A549 (cell line): ENCODE measurements at regions not wholly inside any gene's neighbourhood (a gene's known extent, or its start where the extent isn't known, plus 50 kb on each side); places are given as distances from the start of the nearest gene placed in this dataset.

Source experiments
- BHLHE40 ChIP-seq: IDR thresholded peaks from 2 replicates; pipeline ENCODE4 v1.6.1; 2012; ENCODE audit warnings: low read depth, low read length, inconsistent platforms
- HDAC2 ChIP-seq: fragments of 200-600 bp; sonication (generic); IDR thresholded peaks from 2 replicates; pipeline ENCODE4 v1.6.1; 2016
- MAZ ChIP-seq: fragments of 150-350 bp; IDR thresholded peaks from 2 replicates; pipeline ENCODE4 v1.6.1; 2014; ENCODE audit warnings: antibody characterized with exemption, low read depth, low read length, borderline replicate concordance
- POLR2A ChIP-seq: IDR thresholded peaks from 2 replicates; pipeline ENCODE4 v1.6.1; 2012; ENCODE audit warnings: mild to moderate bottlenecking, low read length
- TF ChIP-seq, protein P1 (sequence below): fragments of >200 bp; sonication (Bioruptor Twin); formaldehyde crosslinking; IDR thresholded peaks from 3 replicates; pipeline ENCODE4 v1.5.1; 2016

DNA sequence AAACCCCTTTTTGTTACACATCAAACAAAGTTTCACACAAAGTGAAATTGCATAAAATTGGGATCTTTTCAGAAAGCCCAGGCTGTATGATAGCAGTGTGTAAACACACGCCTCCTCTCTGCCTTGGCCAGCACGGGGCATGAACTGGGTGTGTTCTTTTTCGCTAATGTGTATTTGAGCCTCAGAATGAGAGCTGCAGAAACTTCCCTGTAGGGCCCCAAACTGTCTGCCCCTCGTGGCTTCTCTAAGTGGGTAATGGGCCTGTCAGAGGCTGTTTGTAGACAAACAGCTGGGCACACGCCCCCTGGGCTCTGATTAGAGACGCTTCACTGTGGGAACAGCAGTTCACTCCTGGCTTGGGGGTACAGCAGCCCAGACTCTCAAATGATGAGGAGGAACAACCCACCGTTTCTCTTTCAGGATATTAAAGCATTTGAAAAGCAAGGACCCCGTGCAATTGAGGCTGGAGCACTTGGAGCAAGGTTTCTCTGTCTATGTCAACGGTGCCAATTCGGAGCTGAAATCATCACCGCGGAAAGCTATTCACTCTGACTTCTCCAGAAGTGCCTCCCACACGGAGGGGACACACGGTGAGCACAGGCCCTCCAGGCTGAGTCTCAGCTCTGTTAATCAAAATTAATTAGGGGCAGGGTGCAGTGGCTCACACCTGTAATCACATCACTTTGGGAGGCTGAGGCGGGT is 78.4 kb downstream of the KATNIP start:
- TF ChIP-seq HDAC2: no peak
- TF ChIP-seq, protein P1, sequence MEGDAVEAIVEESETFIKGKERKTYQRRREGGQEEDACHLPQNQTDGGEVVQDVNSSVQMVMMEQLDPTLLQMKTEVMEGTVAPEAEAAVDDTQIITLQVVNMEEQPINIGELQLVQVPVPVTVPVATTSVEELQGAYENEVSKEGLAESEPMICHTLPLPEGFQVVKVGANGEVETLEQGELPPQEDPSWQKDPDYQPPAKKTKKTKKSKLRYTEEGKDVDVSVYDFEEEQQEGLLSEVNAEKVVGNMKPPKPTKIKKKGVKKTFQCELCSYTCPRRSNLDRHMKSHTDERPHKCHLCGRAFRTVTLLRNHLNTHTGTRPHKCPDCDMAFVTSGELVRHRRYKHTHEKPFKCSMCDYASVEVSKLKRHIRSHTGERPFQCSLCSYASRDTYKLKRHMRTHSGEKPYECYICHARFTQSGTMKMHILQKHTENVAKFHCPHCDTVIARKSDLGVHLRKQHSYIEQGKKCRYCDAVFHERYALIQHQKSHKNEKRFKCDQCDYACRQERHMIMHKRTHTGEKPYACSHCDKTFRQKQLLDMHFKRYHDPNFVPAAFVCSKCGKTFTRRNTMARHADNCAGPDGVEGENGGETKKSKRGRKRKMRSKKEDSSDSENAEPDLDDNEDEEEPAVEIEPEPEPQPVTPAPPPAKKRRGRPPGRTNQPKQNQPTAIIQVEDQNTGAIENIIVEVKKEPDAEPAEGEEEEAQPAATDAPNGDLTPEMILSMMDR: no peak
- TF ChIP-seq MAZ: no peak
- no peak for TF ChIP-seq BHLHE40
- TF ChIP-seq POLR2A: no peak
